IPS-18a (cell line): ENCODE measurements at regions not wholly inside any gene's neighbourhood (a gene's known extent, or its start where the extent isn't known, plus 50 kb on each side); places are given as distances from the start of the nearest gene placed in this dataset.

ENCODE experiments used
- H3K27ac ChIP-seq: one replicate; pipeline ENCODE4 v1.5.1; 2013; ENCODE audit warnings: low read length
- H3K27me3 ChIP-seq: one replicate; pipeline ENCODE4 v1.6.1; 2013; ENCODE audit warnings: mild to moderate bottlenecking, low read length; ENCODE audit not compliant: control insufficient read depth, insufficient read depth
- H3K36me3 ChIP-seq: one replicate; pipeline ENCODE4 v1.6.1; 2013; ENCODE audit warnings: low read depth, low read length; ENCODE audit not compliant: control insufficient read depth
- H3K4me1 ChIP-seq: one replicate; pipeline ENCODE4 v1.6.1; 2013; ENCODE audit warnings: low read depth, low read length; ENCODE audit not compliant: control insufficient read depth
- H3K4me3 ChIP-seq: one replicate; pipeline ENCODE4 v1.5.1; 2013; ENCODE audit warnings: low read length
- H3K9ac ChIP-seq: one replicate; pipeline ENCODE4 v1.6.1; 2013; ENCODE audit warnings: mild to moderate bottlenecking, low read length, moderate library complexity
- H3K9me3 ChIP-seq: one replicate; pipeline ENCODE4 v1.6.1; 2013; ENCODE audit warnings: low read depth, low read length; ENCODE audit not compliant: control insufficient read depth

- Histone ChIP-seq H3K4me3 (no peak overlapping the region), H3K36me3 (no peaks in the 10 kb centered on the region), H3K27ac (no peak overlapping the region), H3K4me1 (no peaks in the 10 kb centered on the region), H3K27me3 (no peaks in the 10 kb centered on the region), H3K9me3 (no peaks in the 10 kb centered on the region), H3K9ac (no peak overlapping the region)
Observed at GRCh38 chr5:110842948-110843347, 104.1 kb downstream of the SLC25A46 start.

GRCh38 chr5:110844251-110844650 is 105.4 kb downstream of the SLC25A46 start:
- Histone ChIP-seq H3K9ac (no peak overlapping the region), H3K27ac (no peak overlapping the region), H3K27me3 (no peaks in the 10 kb centered on the region), H3K4me3 (no peak overlapping the region), H3K36me3 (no peaks in the 10 kb centered on the region), H3K9me3 (no peaks in the 10 kb centered on the region), H3K4me1 (no peaks in the 10 kb centered on the region)

- no peaks in the 10 kb centered on the region for H3K27me3 ChIP-seq
- no peaks in the 10 kb centered on the region for H3K36me3 ChIP-seq
- H3K9me3 ChIP-seq: no peaks in the 10 kb centered on the region
- H3K4me1 ChIP-seq: no peaks in the 10 kb centered on the region
- H3K4me3 ChIP-seq: no peak overlapping the region
- H3K9ac ChIP-seq: no peak overlapping the region
- H3K27ac ChIP-seq: no peak overlapping the region
Observed at GRCh38 chr5:110846398-110847001, 107.7 kb downstream of the SLC25A46 start.

- H3K27me3 ChIP-seq: no peaks in the 10 kb centered on the region
- no peaks in the 10 kb centered on the region for H3K36me3 ChIP-seq
- H3K4me1 ChIP-seq: no peaks in the 10 kb centered on the region
- no peaks in the 10 kb centered on the region for H3K9me3 ChIP-seq
- no peak overlapping the region for H3K4me3 ChIP-seq
- H3K9ac ChIP-seq: no peak overlapping the region
- H3K27ac ChIP-seq: no peak overlapping the region
Observed at GRCh38 chr5:110851357-110851756, 112.5 kb downstream of the SLC25A46 start.

GRCh38 chr5:110852053-110852452 is 113.2 kb downstream of the SLC25A46 start:
- Histone ChIP-seq H3K9ac (no peak overlapping the region), H3K4me3 (no peak overlapping the region), H3K36me3 (no peaks in the 10 kb centered on the region), H3K4me1 (no peaks in the 10 kb centered on the region), H3K27ac (no peak overlapping the region), H3K9me3 (no peaks in the 10 kb centered on the region), H3K27me3 (no peaks in the 10 kb centered on the region)

- Histone ChIP-seq H3K9ac (no peak overlapping the region), H3K27me3 (no peaks in the 10 kb centered on the region), H3K36me3 (no peaks in the 10 kb centered on the region), H3K27ac (no peak overlapping the region), H3K4me1 (no peaks in the 10 kb centered on the region), H3K9me3 (no peaks in the 10 kb centered on the region), H3K4me3 (no peak overlapping the region)
Observed at GRCh38 chr5:110852541-110852940, 113.7 kb downstream of the SLC25A46 start.

GRCh38 chr5:110853267-110853666 is 114.5 kb downstream of the SLC25A46 start:
- Histone ChIP-seq H3K36me3 (no peaks in the 10 kb centered on the region), H3K9ac (no peak overlapping the region), H3K4me3 (no peak overlapping the region), H3K9me3 (no peaks in the 10 kb centered on the region), H3K27ac (no peak overlapping the region), H3K4me1 (no peaks in the 10 kb centered on the region), H3K27me3 (no peaks in the 10 kb centered on the region)

GRCh38 chr5:110854200-110854599 is 115.4 kb downstream of the SLC25A46 start:
- H3K27me3 ChIP-seq: no peaks in the 10 kb centered on the region
- H3K4me1 ChIP-seq: no peaks in the 10 kb centered on the region
- no peaks in the 10 kb centered on the region for H3K9me3 ChIP-seq
- no peak overlapping the region for H3K27ac ChIP-seq
- no peak overlapping the region for H3K9ac ChIP-seq
- no peaks in the 10 kb centered on the region for H3K36me3 ChIP-seq
- no peak overlapping the region for H3K4me3 ChIP-seq

- Histone ChIP-seq H3K27ac (no peak overlapping the region), H3K36me3 (no peaks in the 10 kb centered on the region), H3K4me1 (no peaks in the 10 kb centered on the region), H3K4me3 (no peak overlapping the region), H3K9ac (no peak overlapping the region), H3K9me3 (no peaks in the 10 kb centered on the region), H3K27me3 (no peaks in the 10 kb centered on the region)
Observed at GRCh38 chr5:110855961-110856360, 117.2 kb downstream of the SLC25A46 start.

GRCh38 chr5:110865400-110866094 is 126.7 kb downstream of the SLC25A46 start:
- Histone ChIP-seq H3K27me3 (no peaks in the 10 kb centered on the region), H3K4me3 (no peak overlapping the region), H3K36me3 (no peaks in the 10 kb centered on the region), H3K27ac (no peak overlapping the region), H3K9ac (no peak overlapping the region), H3K4me1 (no peaks in the 10 kb centered on the region), H3K9me3 (no peaks in the 10 kb centered on the region)

GRCh38 chr5:110869927-110870326 is 131.1 kb downstream of the SLC25A46 start:
- Histone ChIP-seq H3K4me1 (no peaks in the 10 kb centered on the region), H3K9ac (no peak overlapping the region), H3K27ac (no peak overlapping the region), H3K36me3 (no peaks in the 10 kb centered on the region), H3K27me3 (no peaks in the 10 kb centered on the region), H3K9me3 (no peaks in the 10 kb centered on the region), H3K4me3 (no peak overlapping the region)

- Histone ChIP-seq H3K4me1 (no peaks in the 10 kb centered on the region), H3K9ac (no peak overlapping the region), H3K27me3 (no peaks in the 10 kb centered on the region), H3K27ac (no peak overlapping the region), H3K4me3 (no peak overlapping the region), H3K36me3 (no peaks in the 10 kb centered on the region), H3K9me3 (no peaks in the 10 kb centered on the region)
Observed at GRCh38 chr5:110872200-110872599, 133.4 kb downstream of the SLC25A46 start.
